ENCODE measurements at regions not wholly inside any gene's neighbourhood (a gene's known extent, or its start where the extent isn't known, plus 50 kb on each side); places are given as distances from the start of the nearest gene placed in this dataset.
"Not testable (repeated sequence)": the region's sequence is repeated elsewhere in the genome, so short reads cannot be mapped to it uniquely, and the experiment has no call there.

DNA sequence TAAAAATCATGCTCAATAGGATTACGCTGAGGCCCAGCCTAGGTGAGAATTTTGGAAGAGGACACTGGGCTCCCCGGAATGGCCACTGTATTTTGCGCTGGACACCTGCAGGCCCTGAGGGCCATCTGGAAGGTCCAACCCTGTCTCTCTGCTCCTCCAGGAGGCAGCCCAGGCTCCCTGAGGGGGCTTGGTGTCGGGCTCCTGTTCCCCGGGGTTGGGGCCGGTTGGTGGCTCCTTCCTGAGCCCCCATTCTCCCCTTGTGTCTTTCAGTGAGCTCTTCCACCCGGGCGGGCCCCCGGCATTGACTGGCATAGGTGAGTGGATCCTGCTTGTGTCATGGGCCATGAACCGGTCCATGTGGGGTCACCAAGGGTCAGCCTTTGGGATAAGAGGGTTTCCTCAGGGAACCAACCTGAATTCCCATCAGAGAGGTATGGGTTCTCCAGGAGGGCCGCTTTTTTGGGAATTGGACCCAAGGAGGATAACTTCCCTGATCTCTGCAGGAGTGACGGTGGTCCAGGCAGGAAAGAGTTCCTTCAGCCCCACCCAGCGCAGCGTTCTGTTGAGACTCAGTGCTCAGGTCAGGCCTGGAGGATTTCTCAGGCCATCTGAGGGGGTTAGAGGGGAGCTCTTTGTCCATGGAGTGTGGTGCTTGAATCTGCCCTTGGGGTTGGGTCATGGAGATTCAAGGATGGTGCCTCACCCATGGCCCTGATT, 187.8 kb downstream of the UBE3A start:
- H3K4me1 Mint-ChIP-seq: no peaks in the 10 kb centered on the region
- no peak for DNase-seq
- no peak for ATAC-seq
- no peaks in the 10 kb centered on the region for H3K36me3 Mint-ChIP-seq (ENCODE audit: low read depth)
- no peaks in the 10 kb centered on the region for H3K9me3 ChIP-seq (ENCODE audit: control insufficient read depth, low read length, poor library complexity, severe bottlenecking)
- no peak overlapping the region for H3K4me3 Mint-ChIP-seq
- H3K27ac Mint-ChIP-seq: no peak overlapping the region
- H3K27me3 Mint-ChIP-seq: no peaks in the 10 kb centered on the region

DNA sequence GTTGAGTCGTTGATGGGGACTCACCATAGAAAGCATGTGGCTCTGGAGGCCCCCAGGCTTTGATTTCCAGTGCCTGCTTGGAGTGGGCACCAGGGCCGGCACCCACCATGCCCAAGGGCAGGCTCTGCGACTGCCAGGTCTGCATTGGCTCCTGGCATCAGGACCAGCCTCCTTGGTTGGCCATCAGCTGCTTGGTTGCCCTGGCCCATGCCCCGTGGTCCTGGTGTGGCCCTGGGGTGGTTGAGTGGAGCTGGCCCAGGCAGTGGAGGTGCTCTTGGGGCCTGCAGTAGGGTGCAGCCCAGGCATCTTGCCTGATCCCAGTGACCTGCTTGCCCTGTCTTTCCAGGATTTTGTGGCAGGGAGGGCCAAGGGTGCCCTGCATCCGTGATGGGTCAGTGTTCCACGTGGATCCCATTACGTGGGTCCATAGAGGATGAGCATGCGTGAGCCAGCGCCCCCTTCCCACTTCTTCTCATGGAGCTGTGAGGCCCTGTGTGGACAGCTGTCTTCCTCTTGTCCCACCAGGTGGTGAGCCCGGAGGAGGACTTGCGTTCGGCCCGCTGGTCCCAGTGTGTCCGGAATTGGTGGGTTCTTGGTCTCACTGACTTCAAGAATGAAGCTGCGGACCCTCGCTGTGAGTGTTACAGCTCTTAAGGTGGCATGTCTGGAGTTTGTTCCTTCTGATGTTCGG, 187.0 kb downstream of the UBE3A start:
- H3K9me3 ChIP-seq (ENCODE audit: control insufficient read depth, low read length, poor library complexity, severe bottlenecking): no peaks in the 10 kb centered on the region
- H3K4me1 Mint-ChIP-seq: no peaks in the 10 kb centered on the region
- no peak overlapping the region for H3K4me3 Mint-ChIP-seq
- no peak for DNase-seq
- no peaks in the 10 kb centered on the region for H3K27me3 Mint-ChIP-seq
- H3K27ac Mint-ChIP-seq: no peak overlapping the region
- H3K36me3 Mint-ChIP-seq (ENCODE audit: low read depth): no peaks in the 10 kb centered on the region
- ATAC-seq: no peak

DNA sequence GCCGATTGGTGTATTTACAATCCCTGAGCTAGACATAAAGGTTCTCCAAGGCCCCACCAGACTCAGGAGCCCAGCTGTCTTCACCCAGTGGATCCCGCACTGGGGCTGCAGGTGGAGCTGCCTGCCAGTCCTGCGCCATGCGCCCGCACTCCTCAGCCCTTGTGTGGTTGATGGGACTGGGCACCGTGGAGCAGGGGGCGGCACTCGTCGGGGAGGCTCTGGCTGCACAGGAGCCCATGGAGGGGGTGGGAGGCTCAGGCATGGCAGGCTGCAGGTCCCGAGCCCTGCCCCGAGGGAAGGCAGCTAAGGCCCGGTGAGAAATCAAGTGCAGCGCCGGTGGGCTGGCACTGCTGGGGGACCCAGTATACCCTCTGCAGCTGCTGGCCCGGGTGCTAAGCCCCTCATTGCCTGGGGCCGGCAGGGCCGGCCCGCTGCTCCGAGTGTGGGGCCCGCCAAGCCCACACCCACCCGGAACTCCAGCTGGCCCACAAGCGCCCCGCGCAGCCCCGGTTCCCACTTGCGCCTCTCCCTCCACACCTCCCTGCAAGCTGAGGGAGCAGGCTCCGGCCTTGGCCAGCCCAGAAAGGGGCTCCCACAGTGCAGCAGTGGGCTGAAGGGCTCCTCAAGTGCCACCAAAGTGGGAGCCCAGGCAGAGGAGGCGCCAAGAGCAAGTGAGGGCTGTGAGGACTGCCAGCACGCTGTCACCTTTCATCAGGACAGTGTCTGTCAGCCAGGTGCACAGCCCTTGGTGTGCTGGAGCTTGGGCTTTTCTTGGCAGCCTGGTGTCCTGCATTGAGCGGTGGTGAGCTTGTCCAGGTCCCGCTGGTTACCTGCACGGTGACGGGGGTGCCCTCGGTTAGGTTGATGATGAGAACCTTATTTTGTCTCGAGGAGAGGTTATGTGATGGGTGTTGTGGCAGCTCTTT, 185.5 kb downstream of the UBE3A start:
- ATAC-seq; H3K4me1 Mint-ChIP-seq; H3K4me3 Mint-ChIP-seq; H3K27me3 Mint-ChIP-seq; H3K36me3 Mint-ChIP-seq (ENCODE audit: low read depth); H3K27ac Mint-ChIP-seq; DNase-seq; H3K9me3 ChIP-seq (ENCODE audit: control insufficient read depth, low read length, poor library complexity, severe bottlenecking): not testable (repeated sequence)

DNA sequence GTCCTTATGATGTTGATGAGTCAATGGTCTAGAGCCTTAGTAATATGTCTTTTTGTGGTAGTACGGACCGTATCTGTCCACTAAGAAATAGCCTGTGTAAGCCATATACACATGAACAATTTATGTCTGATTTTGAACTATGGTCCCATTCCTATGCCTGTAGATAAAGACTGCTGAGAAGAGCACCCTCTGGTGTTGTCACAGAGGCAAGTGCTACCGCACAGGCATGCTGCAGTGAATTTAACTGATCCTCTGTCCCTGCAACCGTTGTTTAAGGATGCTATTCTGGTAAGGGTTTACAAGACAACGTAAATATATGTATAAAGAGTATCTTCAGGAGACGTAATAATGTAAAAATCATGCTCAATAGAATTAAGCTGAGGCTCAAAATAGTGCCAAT, 170.7 kb downstream of the UBE3A start:
- H3K9me3 ChIP-seq (ENCODE audit: control insufficient read depth, low read length, poor library complexity, severe bottlenecking): no peaks in the 10 kb centered on the region
- Mint-ChIP-seq H3K27me3 (no peaks in the 10 kb centered on the region), H3K4me3 (no peak overlapping the region), H3K36me3 (ENCODE audit: low read depth) (no peaks in the 10 kb centered on the region), H3K27ac (no peak overlapping the region), H3K4me1 (no peaks in the 10 kb centered on the region)
- no peak for ATAC-seq
- DNase-seq: no peak

Data from T-helper 17 cell (primary cell).